NT2/D1 (cell line): ENCODE measurements at regions not wholly inside any gene's neighbourhood (a gene's known extent, or its start where the extent isn't known, plus 50 kb on each side); places are given as distances from the start of the nearest gene placed in this dataset.
"Not testable (repeated sequence)": the region's sequence is repeated elsewhere in the genome, so short reads cannot be mapped to it uniquely, and the experiment has no call there.

Experiments
- DNase-seq: peaks from one replicate; pipeline ENCODE4 v3.0.0-alpha.2; 2011; ENCODE audit warnings: low read depth, low spot score
- H3K27me3 ChIP-seq: 2 replicates; pipeline ENCODE4 v1.6.0; 2011; ENCODE audit warnings: mild to moderate bottlenecking; ENCODE audit not compliant: insufficient read length, insufficient read depth
- H3K36me3 ChIP-seq: 2 replicates; pipeline ENCODE4 v1.6.1; 2011; ENCODE audit warnings: mild to moderate bottlenecking, low read length, mixed read lengths; ENCODE audit not compliant: insufficient read depth, insufficient read length
- H3K4me1 ChIP-seq: 2 replicates; pipeline ENCODE4 v1.5.1; 2011; ENCODE audit not compliant: insufficient read depth, insufficient read length
- H3K4me3 ChIP-seq: 2 replicates; pipeline ENCODE4 v1.5.1; 2011; ENCODE audit warnings: low read depth; ENCODE audit not compliant: insufficient read length
- H3K9ac ChIP-seq: 2 replicates; pipeline ENCODE4 v1.6.0; 2011; ENCODE audit warnings: low read depth; ENCODE audit not compliant: insufficient read length
- H3K9me3 ChIP-seq: 2 replicates; pipeline ENCODE4 v1.5.1; 2011; ENCODE audit warnings: mild to moderate bottlenecking, low read length; ENCODE audit not compliant: insufficient read depth
- SUZ12 ChIP-seq: IDR thresholded peaks from 2 replicates; pipeline ENCODE4 v1.6.1; 2011; ENCODE audit not compliant: insufficient read length, insufficient read depth; ENCODE audit errors: extremely low read depth
- YY1 ChIP-seq: IDR thresholded peaks from 2 replicates; pipeline ENCODE4 v1.6.1; 2011; ENCODE audit not compliant: insufficient read length, insufficient read depth
- ZNF274 ChIP-seq: IDR thresholded peaks from 2 replicates; pipeline ENCODE4 v1.6.1; 2011; ENCODE audit warnings: mild to moderate bottlenecking, low read depth, low read length

GRCh38 chr1:68746378-68746777, 249.5 kb upstream of the DEPDC1 start:
- Histone ChIP-seq H3K4me1 (no peaks in the 10 kb centered on the region), H3K9me3 (peaks cover 25% of the 10 kb centered on the region), H3K27me3 (no peaks in the 10 kb centered on the region), H3K36me3 (no peaks in the 10 kb centered on the region), H3K4me3 (no peak overlapping the region), H3K9ac (no peak overlapping the region)
- no peak for TF ChIP-seq SUZ12
- no peak for TF ChIP-seq YY1
- no peak for TF ChIP-seq ZNF274
- no peak for DNase-seq

- Histone ChIP-seq H3K9ac (no peak overlapping the region), H3K9me3 (no peaks in the 10 kb centered on the region), H3K4me1 (no peaks in the 10 kb centered on the region), H3K4me3 (no peak overlapping the region), H3K27me3 (no peaks in the 10 kb centered on the region), H3K36me3 (no peaks in the 10 kb centered on the region)
- DNase-seq: no peak
- TF ChIP-seq ZNF274 (no peak), SUZ12 (no peak), YY1 (no peak)
Measured at GRCh38 chr1:68751723-68752122, 254.8 kb upstream of the DEPDC1 start.

GRCh38 chr1:68758666-68759209, 261.9 kb upstream of the DEPDC1 start:
- Histone ChIP-seq H3K36me3 (no peaks in the 10 kb centered on the region), H3K9me3 (no peaks in the 10 kb centered on the region), H3K4me1 (peaks cover 2% of the 10 kb centered on the region), H3K4me3 (no peak overlapping the region), H3K9ac (no peak overlapping the region), H3K27me3 (no peaks in the 10 kb centered on the region)
- peak; percentile 5 for DNase-seq
- TF ChIP-seq ZNF274: no peak
- TF ChIP-seq YY1: no peak
- no peak for TF ChIP-seq SUZ12

- TF ChIP-seq SUZ12 (no peak), YY1 (no peak), ZNF274 (no peak)
- no peak overlapping the region for H3K4me3 ChIP-seq
- no peak for DNase-seq
- H3K4me1 ChIP-seq: no peaks in the 10 kb centered on the region
- H3K9me3 ChIP-seq: 0 out of 2 replicates have a peak, but pooled peaks cover 6% of the 10 kb centered on the region
- H3K27me3 ChIP-seq: no peaks in the 10 kb centered on the region
- no peak overlapping the region for H3K9ac ChIP-seq
- H3K36me3 ChIP-seq: no peaks in the 10 kb centered on the region
Measured at GRCh38 chr1:68767941-68768340, 271.1 kb upstream of the DEPDC1 start.

- no peak for TF ChIP-seq YY1
- TF ChIP-seq SUZ12: no peak
- TF ChIP-seq ZNF274: no peak
- H3K9me3 ChIP-seq: no peaks in the 10 kb centered on the region
- no peak for DNase-seq
Measured at GRCh38 chr1:68770817-68771216, 273.9 kb upstream of the DEPDC1 start.

GRCh38 chr1:68777851-68778250, 281.0 kb upstream of the DEPDC1 start:
- Histone ChIP-seq H3K9ac (no peak overlapping the region), H3K27me3 (no peaks in the 10 kb centered on the region), H3K4me3 (no peak overlapping the region), H3K36me3 (no peaks in the 10 kb centered on the region), H3K4me1 (no peaks in the 10 kb centered on the region), H3K9me3 (no peaks in the 10 kb centered on the region)
- no peak for TF ChIP-seq SUZ12
- TF ChIP-seq ZNF274: no peak
- no peak for TF ChIP-seq YY1
- no peak for DNase-seq

More at GRCh38 chr1:68770817-68771216, 273.9 kb upstream of the DEPDC1 start:
- H3K4me1 ChIP-seq: no peaks in the 10 kb centered on the region
- H3K27me3 ChIP-seq: no peaks in the 10 kb centered on the region
- no peak overlapping the region for H3K4me3 ChIP-seq
- no peak overlapping the region for H3K9ac ChIP-seq
- H3K36me3 ChIP-seq: no peaks in the 10 kb centered on the region

- H3K9ac ChIP-seq, H3K36me3 ChIP-seq, H3K9me3 ChIP-seq, DNase-seq, H3K4me1 ChIP-seq, H3K27me3 ChIP-seq, H3K4me3 ChIP-seq: not testable (repeated sequence)
Measured at GRCh38 chr1:68779841-68780240, 283.0 kb upstream of the DEPDC1 start.

GRCh38 chr1:68780919-68781318, 284.0 kb upstream of the DEPDC1 start:
- Histone ChIP-seq H3K4me1 (no peaks in the 10 kb centered on the region), H3K9ac (no peak overlapping the region), H3K4me3 (no peak overlapping the region), H3K27me3 (no peaks in the 10 kb centered on the region), H3K9me3 (no peaks in the 10 kb centered on the region), H3K36me3 (no peaks in the 10 kb centered on the region)
- TF ChIP-seq YY1: no peak
- no peak for TF ChIP-seq SUZ12
- no peak for TF ChIP-seq ZNF274
- DNase-seq: no peak
